ENCODE measurements at regions not wholly inside any gene's neighbourhood (a gene's known extent, or its start where the extent isn't known, plus 50 kb on each side); places are given as distances from the start of the nearest gene placed in this dataset.

- H3K4me3 ChIP-seq, result no peak overlapping the region
- no peaks in the 10 kb centered on the region for H3K36me3 ChIP-seq
- DNase-seq, result no peak
- no peaks in the 10 kb centered on the region for H3K4me1 ChIP-seq
- WGBS, 4 donors, result 62 to 94% (median 84%) methylated on average over 2 of the region's 2 CpGs
- H3K27ac ChIP-seq, result no peak overlapping the region
- peaks cover 0 to 3% (median 0%) of the 10 kb centered on the region in 9 donors for H3K27me3 ChIP-seq
- TF ChIP-seq CTCF (IDR thresholded peaks at IDR 0.05) (no peak), POLR2A (IDR thresholded peaks at IDR 0.05) (no peak)
- intact Hi-C loops (cut with DNase I), result no loop called here
- no peak for ATAC-seq
- H3K9me3 ChIP-seq, result no peaks in the 10 kb centered on the region
These were observed 161.0 kb downstream of the PPP1R2C start for GRCh38 chrX:42616981-42617380.

GRCh38 chrX:42615161-42615563 lies 162.8 kb downstream of the PPP1R2C start:
- no peak for TF ChIP-seq POLR2A (IDR thresholded peaks at IDR 0.05)
- no peak for TF ChIP-seq CTCF (IDR thresholded peaks at IDR 0.05)
- H3K4me1 ChIP-seq, result no peaks in the 10 kb centered on the region
- H3K27ac ChIP-seq, result no peak overlapping the region
- intact Hi-C loops (cut with DNase I), result no loop called here
- H3K4me3 ChIP-seq, result no peak overlapping the region
- 33 to 92% (median 69%) methylated on average over 1 of the region's 1 CpG for WGBS, 4 donors
- DNase-seq, result peak in 1 of 5 donors; percentile 4
- H3K36me3 ChIP-seq, result no peaks in the 10 kb centered on the region
- peaks cover 0 to 6% (median 0%) of the 10 kb centered on the region in 9 donors for H3K27me3 ChIP-seq
- no peaks in the 10 kb centered on the region for H3K9me3 ChIP-seq
- no peak for ATAC-seq

GRCh38 chrX:42606591-42606990 lies 171.4 kb downstream of the PPP1R2C start:
- 92 to 93% (median 92%) methylated on average over 4 of the region's 4 CpGs for WGBS, 4 donors
- intact Hi-C loops (cut with DNase I), result no loop called here
- DNase-seq, result no peak
- H3K27me3 ChIP-seq, result peaks cover 0 to 4% (median 0%) of the 10 kb centered on the region in 9 donors
- H3K36me3 ChIP-seq, result no peaks in the 10 kb centered on the region
- ATAC-seq, result no peak
- TF ChIP-seq POLR2A (IDR thresholded peaks at IDR 0.05) (no peak), CTCF (IDR thresholded peaks at IDR 0.05) (no peak)
- H3K9me3 ChIP-seq, result no peaks in the 10 kb centered on the region
- no peak overlapping the region for H3K4me3 ChIP-seq
- no peaks in the 10 kb centered on the region for H3K4me1 ChIP-seq
- no peak overlapping the region for H3K27ac ChIP-seq

GRCh38 chrX:42604302-42604701 lies 173.7 kb downstream of the PPP1R2C start:
- Histone ChIP-seq H3K9me3 (no peaks in the 10 kb centered on the region), H3K4me3 (no peak overlapping the region), H3K27me3 (peaks cover 0 to 4% (median 0%) of the 10 kb centered on the region in 9 donors), H3K36me3 (no peaks in the 10 kb centered on the region), H3K27ac (no peak overlapping the region), H3K4me1 (no peaks in the 10 kb centered on the region)
- no peak for DNase-seq
- intact Hi-C loops (cut with DNase I), result no loop called here
- TF ChIP-seq POLR2A (IDR thresholded peaks at IDR 0.05) (no peak), CTCF (IDR thresholded peaks at IDR 0.05) (no peak)
- WGBS, 4 donors, result 83 to 100% (median 95%) methylated on average over 2 of the region's 2 CpGs
- ATAC-seq, result no peak

Measured in heart left ventricle (tissue), 16 donors.